ENCODE measurements at regions not wholly inside any gene's neighbourhood (a gene's known extent, or its start where the extent isn't known, plus 50 kb on each side); places are given as distances from the start of the nearest gene placed in this dataset.

DNA sequence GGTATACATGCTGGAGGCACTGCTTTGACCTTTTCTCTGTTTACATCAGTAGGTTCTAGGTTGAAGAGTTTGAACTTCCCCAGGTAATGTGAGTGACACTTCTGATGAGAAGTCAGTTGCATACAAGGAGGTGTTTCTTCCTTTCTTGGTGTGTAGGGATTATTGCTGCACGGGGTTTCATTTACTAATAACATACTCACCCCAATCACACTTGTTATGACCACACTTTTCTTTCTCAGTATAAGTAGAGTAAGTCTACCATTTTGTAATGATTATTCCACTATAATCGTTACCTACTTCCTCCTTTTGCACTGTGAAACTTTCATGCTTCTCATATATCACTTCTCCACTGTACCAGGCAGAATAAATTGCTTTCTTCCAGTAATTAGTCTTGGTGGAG lies 138.0 kb downstream of the TNFSF13B start:
- no peak for DNase-seq (ENCODE audit: low spot score)
- ChIA-PET POLR2A (ENCODE audit: low non-redundant PET) (no interaction called here), CTCF (no interaction called here)
- H3K27ac ChIP-seq = no peak overlapping the region
- TF ChIP-seq CTCF (conservative IDR thresholded peaks at IDR 0.05; ENCODE audit: low read depth) = no peak

DNA sequence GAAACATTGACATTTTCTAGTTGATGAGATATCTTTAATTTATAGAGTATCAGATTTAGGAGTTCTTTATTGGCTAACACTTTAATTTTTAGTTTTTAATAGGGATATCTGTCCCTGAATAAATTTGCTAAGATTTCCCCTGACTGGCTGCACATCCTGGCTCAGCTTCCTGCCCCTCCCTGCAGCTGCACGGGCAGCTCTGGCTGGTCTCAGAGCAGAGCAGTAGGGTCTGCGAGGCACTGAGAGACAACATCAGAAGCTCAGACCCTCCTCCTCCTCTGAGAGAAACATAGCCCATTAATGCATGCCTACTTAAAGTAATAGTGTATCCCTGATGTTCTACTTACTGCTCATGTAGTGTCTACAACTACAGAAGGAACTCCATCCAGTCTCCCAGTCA lies 139.2 kb downstream of the TNFSF13B start:
- H3K27ac ChIP-seq = no peak overlapping the region
- no peak for DNase-seq (ENCODE audit: low spot score)
- CTCF ChIA-PET = no interaction called here
- TF ChIP-seq CTCF (conservative IDR thresholded peaks at IDR 0.05; ENCODE audit: low read depth) = no peak
- POLR2A ChIA-PET (ENCODE audit: low non-redundant PET) = no interaction called here

DNA sequence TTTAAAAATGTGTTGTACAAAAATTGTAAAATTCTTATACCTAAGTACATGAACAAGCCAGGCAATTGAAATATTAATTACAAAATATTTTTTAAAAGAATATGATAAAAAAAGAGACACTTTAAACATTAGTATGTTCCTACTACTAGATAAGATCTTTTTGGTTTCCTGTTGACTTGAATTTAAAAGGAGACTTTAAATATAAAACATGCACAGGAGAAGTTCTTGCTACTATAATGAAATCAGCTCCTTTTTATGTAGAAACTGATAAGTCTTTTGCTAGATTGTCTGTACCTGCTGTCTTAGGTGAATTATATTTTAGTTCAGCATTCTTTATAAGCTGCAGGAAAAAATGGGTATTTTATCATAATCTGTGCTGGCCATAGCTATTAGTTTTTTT lies 140.2 kb downstream of the TNFSF13B start:
- no peak overlapping the region for H3K27ac ChIP-seq
- TF ChIP-seq CTCF (conservative IDR thresholded peaks at IDR 0.05; ENCODE audit: low read depth) = no peak
- POLR2A ChIA-PET (ENCODE audit: low non-redundant PET) = no interaction called here
- CTCF ChIA-PET = no interaction called here
- DNase-seq (ENCODE audit: low spot score) = no peak

DNA sequence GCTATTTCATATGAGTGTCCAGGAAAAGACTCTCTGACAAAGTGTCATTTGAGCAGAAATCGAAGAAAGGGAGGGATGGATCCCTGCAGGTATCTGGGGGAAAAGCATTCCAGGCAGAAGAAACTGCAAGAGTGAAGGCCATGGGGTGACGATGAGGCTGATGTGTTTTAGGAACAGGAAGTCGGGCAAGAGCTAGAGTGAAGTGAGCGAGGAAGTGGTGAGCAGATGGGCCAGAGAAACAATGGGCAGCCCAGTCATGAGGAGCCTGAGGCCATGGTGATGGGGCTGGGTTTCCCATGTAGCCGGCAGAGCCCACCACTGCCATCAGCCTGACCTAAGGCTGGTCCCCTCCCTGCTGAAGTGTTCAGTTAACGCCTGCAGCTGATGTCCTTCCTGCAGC lies 150.2 kb downstream of the TNFSF13B start:
- POLR2A ChIA-PET (ENCODE audit: low non-redundant PET) = no interaction called here
- no peak for TF ChIP-seq CTCF (conservative IDR thresholded peaks at IDR 0.05; ENCODE audit: low read depth)
- CTCF ChIA-PET = interaction anchor here (0.6 kb wide), 1 partner anchor 266 kb away, joined by 3 read pairs; no protein-coding TSS in a partner anchor
- DNase-seq (ENCODE audit: low spot score) = no peak
- H3K27ac ChIP-seq = no peak overlapping the region

GRCh38 chr13:108425056-108425455 lies 155.5 kb downstream of the TNFSF13B start:
- ChIA-PET CTCF (no interaction called here), POLR2A (ENCODE audit: low non-redundant PET) (no interaction called here)
- no peak for TF ChIP-seq CTCF (conservative IDR thresholded peaks at IDR 0.05; ENCODE audit: low read depth)
- H3K27ac ChIP-seq = no peak overlapping the region
- DNase-seq (ENCODE audit: low spot score) = no peak

- CTCF ChIA-PET = no interaction called here
- POLR2A ChIA-PET (ENCODE audit: low non-redundant PET) = no interaction called here
- no peak for TF ChIP-seq CTCF (conservative IDR thresholded peaks at IDR 0.05; ENCODE audit: low read depth)
- H3K27ac ChIP-seq = no peak overlapping the region
- no peak for DNase-seq (ENCODE audit: low spot score)
These were observed 157.4 kb downstream of the TNFSF13B start for GRCh38 chr13:108426893-108427292.

DNA sequence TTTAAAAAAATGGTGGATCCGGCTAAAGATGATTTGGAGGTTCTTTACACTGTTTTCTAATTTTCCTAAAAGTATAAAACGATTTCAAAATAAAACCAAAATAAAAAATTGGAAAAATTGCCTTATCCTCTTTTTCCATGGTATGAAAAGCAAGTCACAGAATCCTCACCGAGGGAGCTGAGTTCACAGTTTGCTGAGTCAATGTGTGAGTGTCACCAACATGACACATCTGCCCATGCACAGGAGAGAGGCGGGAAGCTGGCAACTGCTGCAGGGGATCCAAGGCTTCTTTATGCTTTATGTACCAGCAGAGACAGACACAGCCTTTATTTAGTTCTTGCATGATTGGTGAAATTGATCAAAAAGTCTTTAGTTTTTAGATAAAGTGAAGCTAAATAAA lies 157.8 kb downstream of the TNFSF13B start:
- POLR2A ChIA-PET (ENCODE audit: low non-redundant PET) = no interaction called here
- no peak for TF ChIP-seq CTCF (conservative IDR thresholded peaks at IDR 0.05; ENCODE audit: low read depth)

More for the DNA sequence above, 157.8 kb downstream of the TNFSF13B start:
- H3K27ac ChIP-seq = no peak overlapping the region
- CTCF ChIA-PET = interaction anchor here (0.6 kb wide), 1 partner anchor 987 kb away, joined by 4 read pairs; no protein-coding TSS in a partner anchor
- DNase-seq (ENCODE audit: low spot score) = peak; percentile 5

All from RWPE1 (cell line).